IMR-90 (cell line): ENCODE measurements at regions not wholly inside any gene's neighbourhood (a gene's known extent, or its start where the extent isn't known, plus 50 kb on each side); places are given as distances from the start of the nearest gene placed in this dataset.

Experiments used
- ATAC-seq: fragments of 200-7000 bp; cut with Tn5 transposase; 2 replicates; pipeline ENCODE4 v1.9.1; 2020; ENCODE audit warnings: low read depth, mild to moderate bottlenecking, moderate library complexity
- BruUV-seq: library from RNA; stranded (reverse); fragments of 400-500 nt; replicated peaks from 2 replicates; lab custom pipeline; 2021; lab: Mats Ljungman, UMichigan
- CTCF ChIA-PET: fragments of 300-600 bp; formaldehyde crosslinking; extraction: SDS; loops from one replicate; lab custom pipeline; 2021; ENCODE audit warnings: antibody characterized with exemption; lab: Yijun Ruan, JAX
- POLR2A ChIA-PET: fragments of 300-600 bp; sonication (Branson Sonifier 250); formaldehyde crosslinking; loops from one replicate; lab custom pipeline; 2022; ENCODE audit warnings: antibody characterized with exemption; ENCODE audit not compliant: unreplicated experiment; lab: Charles Lee
- DNase-seq: peaks from one replicate; pipeline ENCODE4 v3.0.0; 2013
- H2AFZ ChIP-seq: replicated peaks from 2 replicates; pipeline ENCODE3; 2013; ENCODE audit warnings: low read length, mild to moderate bottlenecking; ENCODE audit not compliant: poor library complexity
- H2AK5ac ChIP-seq: 2 replicates; pipeline ENCODE4 v1.6.1; 2013; ENCODE audit warnings: low read depth, low read length, inconsistent platforms
- H2AK9ac ChIP-seq: replicated peaks from 2 replicates; pipeline ENCODE3; 2013; ENCODE audit warnings: mild to moderate bottlenecking, low read depth, low read length, moderate library complexity; ENCODE audit not compliant: poor library complexity
- H2BK120ac ChIP-seq: 2 replicates; pipeline ENCODE4 v1.6.1; 2013; ENCODE audit warnings: low read depth, low read length, inconsistent platforms
- H2BK15ac ChIP-seq: 3 replicates; pipeline ENCODE4 v1.6.1; 2013; ENCODE audit warnings: low read depth, low read length, inconsistent platforms
- H2BK20ac ChIP-seq: 2 replicates; pipeline ENCODE4 v1.6.1; 2013; ENCODE audit warnings: low read depth, mild to moderate bottlenecking, inconsistent platforms, low read length, moderate library complexity
- H2BK5ac ChIP-seq: 2 replicates; pipeline ENCODE4 v1.6.1; 2013; ENCODE audit warnings: mild to moderate bottlenecking, low read depth, low read length, inconsistent platforms; ENCODE audit not compliant: poor library complexity, severe bottlenecking
- H3K14ac ChIP-seq: replicated peaks from 2 replicates; pipeline ENCODE4 v1.6.1; 2013; ENCODE audit warnings: low read depth, low read length, inconsistent platforms
- H3K18ac ChIP-seq: 2 replicates; pipeline ENCODE4 v1.6.1; 2013; ENCODE audit warnings: low read depth, low read length, control low read depth
- H3K23ac ChIP-seq: 2 replicates; pipeline ENCODE4 v1.6.1; 2013; ENCODE audit warnings: low read depth, low read length, inconsistent platforms
- H3K27ac ChIP-seq: 2 replicates; pipeline ENCODE4 v1.5.1; 2013; ENCODE audit warnings: mild to moderate bottlenecking, control low read depth, low read length; ENCODE audit not compliant: insufficient read depth
- H3K27me3 ChIP-seq: 2 replicates; pipeline ENCODE4 v1.6.1; 2013; ENCODE audit warnings: low read length; ENCODE audit not compliant: control insufficient read depth, insufficient read depth
- H3K36me3 ChIP-seq: 2 replicates; pipeline ENCODE4 v1.6.1; 2013; ENCODE audit warnings: low read length, mixed read lengths; ENCODE audit not compliant: control insufficient read depth, insufficient read depth
- H3K4ac ChIP-seq: 2 replicates; pipeline ENCODE4 v1.6.1; 2013; ENCODE audit warnings: low read depth, low read length, inconsistent platforms
- H3K4me1 ChIP-seq: 2 replicates; pipeline ENCODE4 v1.6.1; 2013; ENCODE audit warnings: low read length, mixed read lengths; ENCODE audit not compliant: control insufficient read depth, insufficient read depth
- H3K4me2 ChIP-seq: 2 replicates; pipeline ENCODE4 v1.6.1; 2013; ENCODE audit warnings: low read depth, mild to moderate bottlenecking, control low read depth, low read length, moderate library complexity
- H3K4me3 ChIP-seq: 2 replicates; pipeline ENCODE4 v1.5.1; 2013; ENCODE audit warnings: low read depth, mild to moderate bottlenecking, control low read depth, low read length, moderate library complexity; ENCODE audit not compliant: insufficient read depth
- H3K56ac ChIP-seq: 2 replicates; pipeline ENCODE4 v1.6.1; 2013; ENCODE audit warnings: low read length, inconsistent platforms; ENCODE audit not compliant: insufficient read depth; ENCODE audit errors: extremely low read depth
- H3K79me1 ChIP-seq, 2 experiments: 2 replicates each; pipeline ENCODE4 v1.6.1; 2013; ENCODE audit warnings: low read length in 2 of 2, inconsistent platforms in 1 of 2, low read depth in 1 of 2
- H3K9ac ChIP-seq: 2 replicates; pipeline ENCODE4 v1.6.1; 2013; ENCODE audit warnings: low read depth, low read length, control low read depth
- H3K9me1 ChIP-seq: 2 replicates; pipeline ENCODE4 v1.6.1; 2013; ENCODE audit warnings: low read length, inconsistent platforms; ENCODE audit not compliant: insufficient read depth
- H3K9me3 ChIP-seq: 2 replicates; pipeline ENCODE4 v1.6.1; 2013; ENCODE audit warnings: low read length; ENCODE audit not compliant: control insufficient read depth, insufficient read depth
- H4K20me1 ChIP-seq: 2 replicates; pipeline ENCODE4 v1.6.1; 2013; ENCODE audit warnings: low read length, inconsistent platforms; ENCODE audit not compliant: insufficient read depth
- H4K5ac ChIP-seq: 2 replicates; pipeline ENCODE4 v1.6.1; 2013; ENCODE audit warnings: mild to moderate bottlenecking, low read depth, low read length, control low read depth
- H4K8ac ChIP-seq, 2 experiments: 2 replicates each; pipeline ENCODE4 v1.6.1; 2013; ENCODE audit warnings: low read depth in 2 of 2, low read length in 2 of 2, control low read depth in 1 of 2, inconsistent platforms in 1 of 2
- H4K91ac ChIP-seq: 2 replicates; pipeline ENCODE4 v1.6.1; 2013; ENCODE audit warnings: low read depth, low read length, inconsistent platforms; ENCODE audit not compliant: insufficient read depth
- BHLHE40 ChIP-seq: fragments of 150-350 bp; IDR thresholded peaks from 2 replicates; pipeline ENCODE4 v1.6.1; 2016; ENCODE audit warnings: mild to moderate bottlenecking, low read depth, low read length
- CHD1 ChIP-seq: IDR thresholded peaks from 2 replicates; pipeline ENCODE4 v1.6.1; 2012; ENCODE audit warnings: low read depth, low read length, improper control_type of control experiment
- MAFK ChIP-seq: IDR thresholded peaks from 2 replicates; pipeline ENCODE4 v1.6.1; 2012; ENCODE audit warnings: low read depth, low read length, improper control_type of control experiment
- MAZ ChIP-seq: IDR thresholded peaks from 2 replicates; pipeline ENCODE4 v1.6.1; 2012; ENCODE audit warnings: low read depth, mild to moderate bottlenecking, low read length, improper control_type of control experiment, moderate library complexity, borderline replicate concordance
- MXI1 ChIP-seq: IDR thresholded peaks from 2 replicates; pipeline ENCODE4 v1.6.1; 2012; ENCODE audit warnings: low read depth, mild to moderate bottlenecking, low read length, moderate library complexity, borderline replicate concordance
- RCOR1 ChIP-seq: IDR thresholded peaks from 2 replicates; pipeline ENCODE4 v1.6.1; 2012; ENCODE audit warnings: mild to moderate bottlenecking, low read length, improper control_type of control experiment; ENCODE audit not compliant: insufficient replicate concordance
- RFX5 ChIP-seq: IDR thresholded peaks from 2 replicates; pipeline ENCODE4 v1.8.0; 2012; ENCODE audit warnings: low read depth, mild to moderate bottlenecking, low read length, moderate library complexity
- SMC3 ChIP-seq: fragments of 150-350 bp; IDR thresholded peaks from 2 replicates; pipeline ENCODE4 v1.6.1; 2016; ENCODE audit warnings: low read depth, mild to moderate bottlenecking, antibody characterized with exemption, low read length, moderate library complexity
- WGBS, 2 experiments: methylation state at CpG; one replicate each; pipeline versions ENCODE4 v1.1.5 to v1.1.7; 2013; ENCODE audit warnings: missing lambda C conversion rate in 2 of 2; ENCODE audit not compliant: insufficient read length in 1 of 2; ENCODE audit errors: extremely low coverage in 2 of 2; 5-methylcytosine and 5-hydroxymethylcytosine counted together
- dilution Hi-C: fragments of 300-500 bp; cut with HindIII; formaldehyde crosslinking; loops from one replicate; pipeline ENCODE4 v1.14.3; 2018; ENCODE audit warnings: low sequenced_read_pairs; ENCODE audit not compliant: unreplicated experiment
- in situ Hi-C: fragments of 300-500 bp; cut with MboI; formaldehyde crosslinking; loops from 3 replicates; pipeline ENCODE4 v1.14.3; 2019; ENCODE audit warnings: low sequenced_read_pairs, inconsistent platforms, mixed read lengths
- intact Hi-C: fragments of 100-400 bp; cut with micrococcal nuclease; formaldehyde crosslinking; loops from 2 replicates; pipeline ENCODE4 v1.10.0; 2022
- TF ChIP-seq, protein P1 (sequence below): conservative IDR thresholded peaks from 2 replicates; pipeline ENCODE4 v1.5.1; 2012; ENCODE audit warnings: mild to moderate bottlenecking, low read depth, low read length, improper control_type of control experiment
- TF ChIP-seq, protein P2 (sequence below): fragments of 150-350 bp; IDR thresholded peaks from 2 replicates; pipeline ENCODE4 v1.6.1; 2017; ENCODE audit warnings: mild to moderate bottlenecking, antibody characterized with exemption, low read length, low read depth

DNA sequence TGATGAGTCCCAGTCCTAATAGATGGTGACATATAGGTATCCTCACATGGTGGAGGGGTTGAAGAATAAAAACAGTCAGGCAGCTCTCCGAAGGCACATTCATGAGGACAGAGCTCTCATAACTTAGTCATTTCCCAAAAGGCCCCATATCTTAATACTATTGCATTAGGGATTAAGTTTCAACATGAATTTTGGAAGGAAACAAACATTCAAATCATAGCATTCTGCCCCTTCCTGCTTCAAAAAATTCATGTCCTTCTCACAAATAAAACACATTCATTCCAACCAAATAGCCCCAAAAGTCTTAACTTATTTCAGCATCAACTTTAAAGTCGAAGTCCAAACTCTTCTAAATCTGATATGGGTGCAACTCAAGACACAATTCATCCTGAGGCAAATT is 277.2 kb upstream of the NR4A3 start:
- CTCF ChIA-PET, result no interaction called here
- dilution Hi-C loops, result no loop called here

More for the DNA sequence above, 277.2 kb upstream of the NR4A3 start:
- no TSS peak for BruUV-seq
- no peaks in the 10 kb centered on the region for H3K36me3 ChIP-seq
- H3K9me1 ChIP-seq, result no peaks in the 10 kb centered on the region
- WGBS, 2 experiments, result no CpG with 5 or more reads among the region's 2 CpGs
- no peak for DNase-seq
- no peak overlapping the region for H2BK120ac ChIP-seq
- no peak for TF ChIP-seq SMC3
- TF ChIP-seq CHD1, result no peak
- no peak for TF ChIP-seq RCOR1
- TF ChIP-seq BHLHE40, result no peak
- TF ChIP-seq, protein P1, sequence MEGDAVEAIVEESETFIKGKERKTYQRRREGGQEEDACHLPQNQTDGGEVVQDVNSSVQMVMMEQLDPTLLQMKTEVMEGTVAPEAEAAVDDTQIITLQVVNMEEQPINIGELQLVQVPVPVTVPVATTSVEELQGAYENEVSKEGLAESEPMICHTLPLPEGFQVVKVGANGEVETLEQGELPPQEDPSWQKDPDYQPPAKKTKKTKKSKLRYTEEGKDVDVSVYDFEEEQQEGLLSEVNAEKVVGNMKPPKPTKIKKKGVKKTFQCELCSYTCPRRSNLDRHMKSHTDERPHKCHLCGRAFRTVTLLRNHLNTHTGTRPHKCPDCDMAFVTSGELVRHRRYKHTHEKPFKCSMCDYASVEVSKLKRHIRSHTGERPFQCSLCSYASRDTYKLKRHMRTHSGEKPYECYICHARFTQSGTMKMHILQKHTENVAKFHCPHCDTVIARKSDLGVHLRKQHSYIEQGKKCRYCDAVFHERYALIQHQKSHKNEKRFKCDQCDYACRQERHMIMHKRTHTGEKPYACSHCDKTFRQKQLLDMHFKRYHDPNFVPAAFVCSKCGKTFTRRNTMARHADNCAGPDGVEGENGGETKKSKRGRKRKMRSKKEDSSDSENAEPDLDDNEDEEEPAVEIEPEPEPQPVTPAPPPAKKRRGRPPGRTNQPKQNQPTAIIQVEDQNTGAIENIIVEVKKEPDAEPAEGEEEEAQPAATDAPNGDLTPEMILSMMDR, result no peak
- TF ChIP-seq MAZ, result no peak
- no peak for TF ChIP-seq MXI1
- no peak for TF ChIP-seq MAFK
- TF ChIP-seq, protein P2, sequence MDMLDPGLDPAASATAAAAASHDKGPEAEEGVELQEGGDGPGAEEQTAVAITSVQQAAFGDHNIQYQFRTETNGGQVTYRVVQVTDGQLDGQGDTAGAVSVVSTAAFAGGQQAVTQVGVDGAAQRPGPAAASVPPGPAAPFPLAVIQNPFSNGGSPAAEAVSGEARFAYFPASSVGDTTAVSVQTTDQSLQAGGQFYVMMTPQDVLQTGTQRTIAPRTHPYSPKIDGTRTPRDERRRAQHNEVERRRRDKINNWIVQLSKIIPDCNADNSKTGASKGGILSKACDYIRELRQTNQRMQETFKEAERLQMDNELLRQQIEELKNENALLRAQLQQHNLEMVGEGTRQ, result no peak
- no peak for TF ChIP-seq RFX5
- H2BK5ac ChIP-seq, result no peak overlapping the region
- no peak overlapping the region for H3K23ac ChIP-seq
- no peak overlapping the region for H3K14ac ChIP-seq
- no peaks in the 10 kb centered on the region for H3K4me1 ChIP-seq
- POLR2A ChIA-PET, result no interaction called here
- in situ Hi-C loops, result no loop called here
- H3K18ac ChIP-seq, result no peak overlapping the region
- peaks cover 7% of the 10 kb centered on the region for H3K27me3 ChIP-seq
- no peak overlapping the region for H3K4ac ChIP-seq
- no peak overlapping the region for H3K27ac ChIP-seq
- no peak overlapping the region for H4K5ac ChIP-seq
- no peak overlapping the region for H2BK15ac ChIP-seq
- H2AFZ ChIP-seq, result no peak overlapping the region
- no peaks in the 10 kb centered on the region for H3K79me1 ChIP-seq
- H3K9ac ChIP-seq, result no peak overlapping the region
- no peak overlapping the region for H2AK9ac ChIP-seq
- H4K20me1 ChIP-seq, result no peaks in the 10 kb centered on the region
- no peak overlapping the region for H3K56ac ChIP-seq
- ATAC-seq, result no peak
- no peak overlapping the region for H2BK20ac ChIP-seq
- H4K8ac ChIP-seq, result no peak overlapping the region
- no peak overlapping the region for H4K91ac ChIP-seq
- no peak overlapping the region for H3K4me3 ChIP-seq
- H3K4me2 ChIP-seq, result no peak overlapping the region
- no peak overlapping the region for H2AK5ac ChIP-seq
- no peaks in the 10 kb centered on the region for H3K9me3 ChIP-seq
- intact Hi-C loops, result no loop called here
